HG03521 (cell line): ENCODE measurements at regions not wholly inside any gene's neighbourhood (a gene's known extent, or its start where the extent isn't known, plus 50 kb on each side); places are given as distances from the start of the nearest gene placed in this dataset.

Experiments used
- ATAC-seq: cut with Tn5 transposase; IDR thresholded peaks from one replicate; pipeline ENCODE4 v1.9.1; 2021; ENCODE audit warnings: mild to moderate bottlenecking, moderate library complexity; ENCODE audit not compliant: unreplicated experiment

DNA sequence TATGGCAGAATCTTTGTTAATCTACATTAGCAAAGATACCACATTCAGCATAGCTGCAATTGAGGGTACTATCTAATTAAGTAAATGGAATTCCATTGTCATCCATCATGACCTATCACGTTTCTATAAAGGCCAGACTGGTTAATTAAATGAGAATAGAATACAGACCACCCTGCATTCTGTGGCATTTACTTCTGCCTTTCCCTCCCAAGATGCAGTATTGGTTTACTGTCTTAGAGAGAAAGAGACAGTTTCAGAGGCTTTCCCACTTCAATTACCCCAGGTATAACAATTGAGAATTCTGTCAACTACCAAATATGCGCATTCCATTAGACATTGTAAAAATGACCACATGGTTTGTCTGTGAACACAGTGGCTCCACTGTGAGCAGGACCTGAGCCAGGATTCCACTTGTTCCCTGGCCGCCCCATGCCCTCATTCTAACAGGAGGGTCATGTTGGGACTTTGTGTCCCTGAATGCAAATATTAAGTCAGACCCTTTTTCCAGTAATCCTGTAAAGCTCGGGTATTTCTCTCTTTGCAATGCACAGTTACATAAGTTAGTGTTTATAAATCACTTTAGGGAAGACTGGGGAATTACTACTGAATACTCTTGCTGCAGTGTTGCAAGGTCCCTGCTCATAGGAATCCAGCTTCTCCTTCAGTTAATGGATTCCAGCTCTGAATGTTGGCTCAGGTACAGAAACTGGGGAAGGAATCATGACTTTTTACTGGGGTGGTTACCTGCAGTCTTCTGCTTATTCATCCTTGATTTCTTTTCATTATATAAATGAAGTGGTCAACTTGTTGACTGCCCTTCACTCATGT, 261.0 kb downstream of the PDGFC start:
- no peak for ATAC-seq

DNA sequence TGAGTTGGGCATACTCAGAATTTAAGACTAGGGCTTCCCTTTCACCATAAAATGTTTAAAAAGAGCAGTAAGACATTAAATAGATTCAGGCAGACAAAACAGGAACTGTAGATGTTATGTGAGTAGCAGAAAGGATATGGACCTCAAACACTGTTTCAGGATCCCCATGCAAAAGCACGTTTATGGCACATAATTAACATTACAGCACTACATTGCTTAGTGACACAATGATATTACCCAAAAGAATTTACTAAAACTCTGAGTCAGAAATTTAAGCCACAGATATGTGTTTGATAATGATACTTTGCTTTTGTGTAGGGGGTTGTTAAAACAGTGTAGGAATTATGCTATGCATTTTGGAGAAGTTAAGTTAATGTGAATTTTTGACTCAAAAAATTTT, 266.3 kb downstream of the PDGFC start:
- ATAC-seq, result no peak

DNA sequence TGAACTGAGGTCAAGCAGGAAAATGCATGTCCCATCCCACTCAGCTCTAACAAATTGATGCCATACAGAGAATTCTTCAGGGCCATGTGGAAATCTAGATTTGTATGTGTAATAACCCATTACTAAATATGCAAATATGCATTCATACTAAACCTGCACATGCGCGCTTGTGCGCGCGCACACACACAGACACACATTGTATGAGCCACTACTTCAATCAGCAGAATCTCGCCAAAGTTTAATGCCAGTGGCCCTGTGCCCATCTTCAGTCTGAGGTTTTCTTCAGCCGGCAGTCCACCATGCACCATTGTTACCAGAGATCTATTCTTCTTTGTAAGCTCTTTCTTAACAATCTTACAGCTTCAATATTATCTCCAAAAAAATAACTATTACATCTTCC, 276.4 kb downstream of the PDGFC start:
- no peak for ATAC-seq

DNA sequence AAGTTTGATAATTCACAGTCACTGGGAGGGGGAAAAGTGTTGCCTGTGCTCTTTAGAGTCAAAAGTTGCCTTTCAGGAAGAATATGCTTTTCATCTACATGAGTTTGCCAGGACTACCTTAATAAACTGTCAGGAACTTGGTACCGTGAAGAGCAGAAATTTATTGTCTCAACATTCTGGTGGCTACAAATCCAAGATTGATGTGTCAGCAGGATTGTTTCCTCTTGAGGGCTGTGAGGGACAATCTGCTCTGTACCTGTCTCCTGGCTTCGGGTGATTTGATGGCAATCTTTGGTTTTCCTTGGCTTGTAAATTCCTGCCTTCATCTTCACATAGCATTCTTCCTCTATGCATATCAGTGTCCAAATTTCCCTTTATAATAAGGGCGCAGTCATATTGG, 277.2 kb downstream of the PDGFC start:
- ATAC-seq, result no peak

DNA sequence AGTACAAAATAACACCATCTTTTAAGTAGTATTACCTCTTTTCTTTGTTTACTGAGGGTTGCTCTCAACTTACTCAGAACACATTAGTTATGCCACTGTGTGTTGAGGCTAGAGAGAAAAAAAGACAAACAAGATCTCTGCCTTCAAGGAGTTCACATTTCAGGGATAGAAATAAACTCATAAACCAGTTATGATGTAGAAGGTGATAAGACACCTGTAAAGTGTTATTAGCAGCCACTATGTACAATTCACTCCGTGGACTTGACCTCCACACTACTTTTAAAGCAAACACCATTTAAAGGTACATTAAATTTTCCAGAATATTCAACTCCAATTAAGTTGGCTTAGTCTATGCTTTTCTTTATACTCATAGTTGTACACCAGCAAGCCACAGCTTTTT, 278.0 kb downstream of the PDGFC start:
- no peak for ATAC-seq

DNA sequence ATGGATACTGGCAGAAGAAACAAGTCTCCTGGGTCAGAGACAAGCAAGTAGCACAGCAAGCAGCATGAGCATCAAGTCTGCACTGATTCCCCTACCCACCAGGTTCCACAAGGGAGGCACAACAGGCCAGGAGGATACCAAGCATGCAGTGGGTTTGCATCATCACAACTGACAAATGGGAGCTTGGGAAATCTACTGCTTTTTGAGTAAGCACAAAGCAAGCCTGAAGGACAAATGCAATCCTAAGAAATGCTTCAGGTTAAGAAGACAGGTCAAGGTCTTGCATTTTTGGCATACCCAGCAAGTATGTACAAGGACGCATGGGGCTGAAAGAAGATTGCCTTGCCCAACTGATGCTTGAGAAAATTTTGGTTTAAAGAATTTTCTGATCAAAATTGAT, 279.6 kb downstream of the PDGFC start:
- no peak for ATAC-seq

DNA sequence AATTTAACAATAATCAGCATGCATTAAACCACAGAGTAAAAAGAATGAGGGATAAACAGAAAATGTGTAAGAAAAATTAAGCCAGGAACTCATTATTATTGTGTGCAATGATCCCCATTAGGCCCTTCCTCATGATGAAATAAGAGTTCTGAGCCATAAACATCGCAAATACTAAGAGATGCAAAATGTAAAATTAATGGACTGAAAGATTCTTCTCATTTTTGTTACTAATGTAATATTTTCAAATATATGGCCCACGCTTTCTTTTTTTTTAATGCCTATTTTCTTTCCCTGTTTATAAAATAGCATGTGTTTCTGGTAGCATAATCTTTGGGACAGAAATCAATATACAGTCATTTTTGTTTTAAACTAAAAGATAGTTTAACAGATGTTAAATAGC, 281.0 kb downstream of the PDGFC start:
- ATAC-seq, result no peak

DNA sequence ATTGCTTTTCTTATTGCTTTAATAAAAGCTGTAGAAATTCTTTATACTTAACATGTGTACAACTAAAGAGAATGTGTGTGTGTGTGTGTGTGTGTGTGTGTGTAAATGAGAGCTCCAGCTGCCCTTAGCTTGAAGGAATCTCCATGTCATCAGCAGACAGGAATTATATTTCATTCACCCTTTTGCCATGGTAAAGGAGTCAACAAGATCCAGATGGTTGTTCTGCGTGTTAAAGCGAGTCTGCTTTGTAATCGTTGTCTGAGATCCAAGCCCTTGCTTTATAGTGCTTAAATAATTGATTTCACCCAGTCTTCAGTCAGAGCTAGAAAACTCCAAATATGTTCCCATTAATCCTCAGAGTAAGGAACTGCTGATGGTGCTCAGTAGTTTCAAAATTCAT, 285.5 kb downstream of the PDGFC start:
- ATAC-seq, result no peak

DNA sequence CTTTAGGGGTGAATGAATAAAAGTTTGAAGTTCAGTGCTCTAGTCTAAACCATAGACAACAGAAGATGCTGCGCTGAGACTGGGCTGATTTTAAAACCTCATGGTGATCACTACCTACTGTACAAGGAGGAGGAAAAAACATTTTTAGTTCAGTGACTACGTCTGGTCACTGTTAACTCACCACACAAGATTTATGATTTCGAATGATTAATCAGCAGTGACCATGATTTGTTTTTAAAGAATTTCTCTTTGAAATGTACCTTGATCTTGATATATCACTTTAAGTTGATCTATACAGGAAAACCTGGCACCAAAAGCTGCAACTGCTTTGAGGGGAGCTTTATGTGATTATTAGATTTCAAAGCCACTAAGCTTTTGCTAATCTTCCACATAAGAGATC, 286.3 kb downstream of the PDGFC start:
- no peak for ATAC-seq

DNA sequence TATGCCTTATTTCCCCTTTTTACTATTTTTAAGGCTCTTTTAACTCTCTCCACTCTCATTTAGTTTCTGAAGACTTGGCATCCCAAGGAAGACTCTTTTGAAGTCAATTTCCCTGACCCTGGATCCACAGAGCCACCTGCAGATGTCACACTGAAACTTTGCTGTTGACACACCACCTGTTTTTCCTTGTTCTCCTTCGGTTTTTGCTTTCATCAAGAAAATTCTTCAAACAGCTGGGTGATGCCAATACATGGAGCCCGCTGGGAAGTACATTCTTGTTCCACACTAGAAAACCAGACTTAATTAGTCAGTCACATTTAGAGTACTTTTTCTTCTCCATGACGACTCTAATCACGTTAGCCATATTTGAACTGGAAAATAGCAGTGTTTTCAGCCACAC, 293.9 kb downstream of the PDGFC start:
- no peak for ATAC-seq

DNA sequence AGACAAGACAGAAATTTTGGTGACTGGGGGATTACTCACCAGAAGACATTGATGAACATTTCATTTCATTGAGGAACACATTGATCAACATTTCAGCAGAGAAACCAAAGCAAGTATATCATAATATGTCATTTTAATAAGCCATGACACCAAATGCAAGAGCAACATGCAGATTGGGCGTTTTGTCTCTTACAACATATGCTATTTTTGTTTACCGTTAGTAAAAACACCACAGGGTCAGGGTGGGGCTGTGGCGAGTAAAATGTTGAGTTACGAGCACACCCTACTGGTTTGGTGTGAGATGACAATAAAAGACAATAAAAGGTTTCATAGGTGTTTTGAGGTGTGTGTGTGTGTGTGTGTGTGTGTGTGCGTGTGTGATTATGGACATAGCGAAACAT, 294.5 kb downstream of the PDGFC start:
- no peak for ATAC-seq

DNA sequence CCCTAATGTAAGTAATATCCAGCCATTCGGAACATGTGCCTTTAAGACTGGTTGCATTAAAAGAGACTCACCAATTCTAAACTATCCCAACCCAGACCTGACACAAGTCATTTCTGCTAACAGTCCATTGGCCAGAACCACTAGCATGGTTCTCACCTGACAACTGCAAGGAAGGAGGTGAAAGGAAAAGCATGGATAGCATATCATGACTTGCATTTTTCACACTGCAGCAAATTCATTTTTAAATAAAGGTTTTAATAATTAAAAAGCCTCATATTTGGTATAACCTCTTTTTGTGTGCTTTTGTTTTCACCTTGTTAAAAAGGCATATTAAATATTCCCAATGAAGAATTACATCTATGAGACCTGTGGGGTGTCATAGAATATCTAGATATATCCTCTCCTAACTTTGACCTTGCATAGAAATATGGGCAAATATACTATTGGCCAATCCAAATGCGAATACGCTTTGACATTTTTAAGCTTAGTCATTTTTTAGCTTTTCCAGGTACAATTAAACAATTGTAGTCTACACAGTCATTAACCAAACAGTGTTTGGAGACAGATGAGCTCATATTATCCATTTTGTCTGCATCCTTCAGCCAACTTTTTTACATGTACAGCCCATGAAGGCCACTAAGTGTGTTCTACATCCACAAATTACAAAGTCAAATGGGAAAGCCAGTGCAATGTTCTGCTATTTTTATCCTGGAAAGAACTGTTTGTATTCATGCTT, 295.3 kb downstream of the PDGFC start:
- ATAC-seq, result no peak

DNA sequence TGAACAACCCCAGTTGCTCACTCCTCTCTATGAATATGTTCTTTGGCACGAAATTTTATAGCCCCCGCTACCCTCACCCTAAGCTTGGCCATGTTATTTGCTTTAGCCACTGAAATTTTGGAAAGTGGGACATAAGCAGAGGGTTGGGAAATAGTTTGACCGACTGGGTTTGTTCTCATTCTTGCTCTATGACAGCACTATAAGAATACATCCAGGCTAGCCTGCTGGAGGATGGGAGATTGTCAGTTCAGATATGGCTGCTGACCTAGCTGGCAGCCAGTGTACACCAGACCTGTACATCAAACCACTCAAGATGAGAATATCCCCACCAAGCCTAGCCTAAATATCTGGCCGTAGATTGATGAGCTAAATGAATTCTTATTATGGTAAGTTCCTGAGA, 298.1 kb downstream of the PDGFC start:
- no peak for ATAC-seq

DNA sequence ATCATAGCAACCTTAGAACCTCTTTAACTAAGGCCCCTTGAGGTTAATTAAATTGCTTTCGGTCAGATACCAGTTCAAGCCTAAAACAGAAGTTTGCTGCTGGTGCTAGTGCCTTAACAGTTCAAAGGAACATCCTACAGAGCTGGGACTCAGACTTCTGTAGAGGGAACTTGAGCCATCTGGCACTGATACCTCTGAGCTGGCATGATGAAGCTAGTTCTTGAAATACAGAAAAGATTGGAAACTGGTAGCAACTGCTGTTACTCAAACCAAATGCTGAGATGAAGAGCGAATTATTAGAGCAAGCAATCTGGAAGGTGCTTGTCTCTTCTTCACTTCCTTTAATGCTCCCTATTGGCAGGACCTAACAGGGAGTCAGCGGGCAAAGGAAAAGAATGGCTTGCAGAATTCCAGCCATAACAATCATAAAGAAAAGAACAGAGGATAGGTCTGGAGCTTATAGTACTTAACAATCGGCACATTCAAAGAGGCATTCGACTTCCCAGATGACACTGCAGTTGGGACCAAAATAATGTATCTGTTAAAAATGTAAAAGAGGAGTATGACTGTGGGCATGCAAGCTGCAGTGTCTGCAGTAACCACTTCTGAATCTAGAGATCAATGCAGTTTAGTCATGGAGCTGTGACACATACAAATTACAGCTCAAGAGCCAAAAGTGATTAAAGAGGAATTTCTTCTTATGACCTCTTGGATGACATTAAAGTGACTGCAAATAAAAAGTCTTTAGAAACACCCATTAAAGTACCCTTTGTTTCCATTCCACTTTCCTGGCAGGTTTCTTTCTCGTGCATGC, 298.9 kb downstream of the PDGFC start:
- no peak for ATAC-seq

DNA sequence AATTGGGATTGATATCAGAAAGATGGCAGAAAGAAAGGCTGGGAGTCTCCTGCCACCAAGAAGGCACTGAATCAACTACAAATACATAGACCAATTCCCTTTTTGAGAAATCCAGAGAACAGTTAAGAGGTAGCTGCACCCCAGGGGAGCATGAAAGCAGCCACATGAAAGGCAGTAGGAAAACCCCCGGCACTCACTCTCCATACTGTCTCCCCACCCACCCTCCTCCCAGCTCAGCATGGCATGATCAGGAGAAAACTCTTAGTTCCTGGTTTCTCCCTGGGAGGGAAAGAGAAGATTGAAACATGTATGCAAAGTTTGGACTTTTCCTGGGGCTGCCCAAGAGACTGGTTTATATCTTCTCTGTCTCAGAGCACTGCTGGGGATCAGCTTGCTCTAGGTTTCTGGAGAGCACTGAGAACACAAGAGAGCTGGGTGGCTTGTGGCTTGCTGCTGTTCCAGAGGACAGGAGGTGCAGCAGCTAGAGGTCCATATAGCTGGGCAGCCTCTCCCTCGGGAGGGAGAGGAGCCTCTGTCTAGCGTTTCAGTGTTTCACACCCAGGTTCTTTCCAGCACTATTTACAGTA, 305.7 kb downstream of the PDGFC start:
- ATAC-seq, result no peak

DNA sequence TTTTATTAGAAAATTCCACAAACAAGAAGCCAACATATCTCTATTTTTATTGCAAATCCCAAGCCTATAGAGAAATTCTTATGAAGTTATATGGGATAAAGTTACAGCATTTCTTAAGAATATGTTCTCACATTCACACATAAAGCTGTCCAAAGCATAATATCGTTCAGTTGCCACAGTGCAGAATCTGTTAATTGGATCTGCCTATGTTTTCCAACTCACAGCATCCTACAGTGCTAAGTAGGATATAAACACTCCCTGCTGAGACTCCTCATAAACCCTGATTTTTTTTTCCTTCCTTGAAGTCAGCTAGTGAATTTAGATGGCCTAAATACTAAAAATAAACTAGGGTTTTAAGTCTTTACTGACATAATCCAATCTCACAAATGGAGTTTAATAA, 307.9 kb downstream of the PDGFC start:
- ATAC-seq, result no peak

DNA sequence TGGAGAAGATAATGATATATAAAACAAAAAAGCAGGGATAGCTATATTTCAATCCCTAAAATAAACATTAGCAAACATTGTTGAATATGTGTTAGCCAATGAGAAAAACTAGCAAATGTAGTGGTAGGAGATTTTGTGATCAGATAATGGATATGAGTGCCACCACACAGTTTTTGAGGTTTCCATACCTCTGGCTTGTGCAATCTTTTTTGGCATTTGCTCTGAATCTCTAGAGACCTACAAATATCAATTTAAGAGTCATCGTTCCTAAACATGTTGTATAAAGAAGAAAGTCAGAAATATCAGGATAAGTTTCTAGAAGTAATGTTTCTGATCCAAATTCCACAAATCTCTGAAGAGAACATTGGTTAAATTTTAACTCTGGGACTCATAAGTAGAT, 308.7 kb downstream of the PDGFC start:
- ATAC-seq, result no peak

DNA sequence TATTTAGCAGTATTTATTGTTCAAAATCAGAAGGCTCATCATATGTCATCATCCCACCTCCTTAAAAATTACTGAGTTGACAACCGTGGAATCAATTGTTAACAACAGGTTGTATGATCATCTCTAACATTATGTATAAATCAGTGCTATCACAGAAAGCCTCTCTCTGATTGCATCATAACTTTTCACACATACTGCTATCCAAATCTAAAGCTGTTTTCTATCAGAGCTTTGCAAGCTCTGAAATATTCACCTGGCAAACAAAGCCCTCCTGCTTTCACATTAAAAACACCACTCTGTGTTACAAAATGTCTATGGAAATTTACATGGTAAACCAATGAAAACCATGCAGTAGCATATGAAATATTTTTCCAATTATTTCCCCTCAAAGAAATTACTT, 310.0 kb downstream of the PDGFC start:
- ATAC-seq, result no peak

DNA sequence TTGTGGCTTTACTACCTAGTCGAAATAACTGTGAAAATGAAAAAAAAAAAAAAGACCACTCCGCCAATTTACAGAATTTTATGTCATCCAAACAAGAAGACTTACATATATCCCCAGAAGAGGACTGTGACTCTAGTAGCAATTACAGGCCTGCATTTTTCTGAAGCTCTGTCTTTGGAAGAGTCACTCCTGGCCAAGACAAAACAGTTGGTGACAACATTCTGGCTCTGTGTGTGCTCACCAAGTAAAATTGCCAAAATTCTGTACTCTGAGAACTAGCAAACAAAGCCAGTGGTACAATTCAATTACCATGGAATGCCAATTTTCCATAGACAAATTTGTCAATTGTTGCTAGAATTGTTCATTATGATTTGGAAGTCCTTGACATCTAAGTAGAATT, 311.1 kb downstream of the PDGFC start:
- no peak for ATAC-seq

DNA sequence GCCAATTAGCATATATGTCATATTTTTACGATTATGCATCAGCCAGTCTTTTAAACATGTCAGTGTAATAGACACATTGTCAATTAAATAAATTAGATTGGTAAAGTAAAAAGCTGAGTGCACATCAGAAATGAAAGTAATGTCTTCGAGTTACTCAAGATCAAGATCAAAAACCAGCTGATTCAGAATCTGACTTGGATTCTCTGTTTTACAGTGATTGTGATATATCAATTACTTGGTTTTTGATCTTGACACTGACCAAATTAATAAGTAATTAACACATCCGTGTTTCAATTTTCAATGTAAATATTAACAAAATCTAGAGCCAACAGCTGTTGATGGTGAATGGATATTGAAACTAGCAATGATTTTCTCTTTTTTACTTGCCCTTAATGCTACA, 311.6 kb downstream of the PDGFC start:
- no peak for ATAC-seq

DNA sequence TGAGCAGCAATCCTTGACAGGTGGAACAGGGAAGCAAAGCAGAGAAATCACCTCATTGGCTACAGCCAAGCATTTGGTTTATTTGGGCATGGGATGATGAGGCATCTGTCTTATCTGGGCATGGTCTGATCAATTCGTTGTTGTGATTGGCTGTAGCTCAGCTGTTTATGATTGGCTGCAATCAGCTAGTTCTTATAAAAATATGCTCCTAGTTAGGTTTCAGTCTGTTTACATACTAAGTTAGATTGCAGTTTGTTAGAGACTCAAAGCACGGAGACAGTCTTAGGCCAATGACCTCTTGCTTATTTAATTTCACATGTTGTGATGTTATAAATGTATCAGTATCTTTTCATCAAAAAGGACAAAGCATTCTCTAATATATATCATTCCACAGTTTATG, 312.0 kb downstream of the PDGFC start:
- no peak for ATAC-seq
